GM21423 (cell line): ENCODE measurements at regions not wholly inside any gene's neighbourhood (a gene's known extent, or its start where the extent isn't known, plus 50 kb on each side); places are given as distances from the start of the nearest gene placed in this dataset.
"Not testable (repeated sequence)": the region's sequence is repeated elsewhere in the genome, so short reads cannot be mapped to it uniquely, and the experiment has no call there.

Experiments
- ATAC-seq: cut with Tn5 transposase; IDR thresholded peaks from one replicate; pipeline ENCODE4 v1.9.1; 2021; ENCODE audit warnings: mild to moderate bottlenecking, moderate library complexity; ENCODE audit not compliant: unreplicated experiment

GRCh38 chr11:110347660-110348059, 51.2 kb upstream of the RDX start:
- ATAC-seq: no peak

- peak; percentile 73 for ATAC-seq
Observed at GRCh38 chr11:110349138-110349996, 53.0 kb upstream of the RDX start.

GRCh38 chr11:110349997-110350383, 53.6 kb upstream of the RDX start:
- not testable (repeated sequence) for ATAC-seq

- ATAC-seq: no peak
Observed at GRCh38 chr11:110355011-110355744, 58.8 kb upstream of the RDX start.

GRCh38 chr11:110356762-110357671, 60.6 kb upstream of the RDX start:
- ATAC-seq: no peak

GRCh38 chr11:110358336-110358735, 61.9 kb upstream of the RDX start:
- no peak for ATAC-seq

- not testable (repeated sequence) for ATAC-seq
Observed at GRCh38 chr11:110360781-110361408, 64.5 kb upstream of the RDX start.

- ATAC-seq: no peak
Observed at GRCh38 chr11:110362971-110363509, 66.6 kb upstream of the RDX start.

- ATAC-seq: no peak
Observed at GRCh38 chr11:110366291-110366690, 63.5 kb upstream of the FDX1 start.

- ATAC-seq: no peak
Observed at GRCh38 chr11:110367571-110367970, 62.2 kb upstream of the FDX1 start.

- no peak for ATAC-seq
Observed at GRCh38 chr11:110371084-110371483, 58.7 kb upstream of the FDX1 start.

GRCh38 chr11:110373051-110373702, 56.6 kb upstream of the FDX1 start:
- peak; percentile 77 for ATAC-seq

- no peak for ATAC-seq
Observed at GRCh38 chr11:110374921-110375320, 54.8 kb upstream of the FDX1 start.

- ATAC-seq: no peak
Observed at GRCh38 chr11:110375351-110375750, 54.4 kb upstream of the FDX1 start.

- no peak for ATAC-seq
Observed at GRCh38 chr11:110376021-110376420, 53.7 kb upstream of the FDX1 start.

- ATAC-seq: peak; percentile 40
Observed at GRCh38 chr11:110376711-110377324, 52.9 kb upstream of the FDX1 start.

GRCh38 chr11:110377434-110377833, 52.3 kb upstream of the FDX1 start:
- no peak for ATAC-seq

- no peak for ATAC-seq
Observed at GRCh38 chr11:110379261-110379660, 50.5 kb upstream of the FDX1 start.

- no peak for ATAC-seq
Observed at GRCh38 chr11:110379936-110380335, 49.8 kb upstream of the FDX1 start.
